NCI-H69 (cell line): ENCODE measurements at regions not wholly inside any gene's neighbourhood (a gene's known extent, or its start where the extent isn't known, plus 50 kb on each side); places are given as distances from the start of the nearest gene placed in this dataset.

Experiments
- DNase-seq: peaks from one replicate; lab custom pipeline; 2025; lab: John Stamatoyannopoulos, UW

- DNase-seq: no peak
Observed at GRCh38 chr16:35170610-35171009, 1711.2 kb downstream of the TP53TG3F start.

GRCh38 chr16:35171106-35171505 is 1711.7 kb downstream of the TP53TG3F start:
- no peak for DNase-seq

GRCh38 chr16:35173295-35173694 is 1713.9 kb downstream of the TP53TG3F start:
- DNase-seq: no peak

- no peak for DNase-seq
Observed at GRCh38 chr16:35174016-35174415, 1714.6 kb downstream of the TP53TG3F start.

- no peak for DNase-seq
Observed at GRCh38 chr16:35176449-35176848, 1717.0 kb downstream of the TP53TG3F start.

GRCh38 chr16:35177851-35178250 is 1718.4 kb downstream of the TP53TG3F start:
- DNase-seq: no peak

GRCh38 chr16:35180970-35181369 is 1721.6 kb downstream of the TP53TG3F start:
- no peak for DNase-seq

- DNase-seq: no peak
Observed at GRCh38 chr16:35181422-35182030, 1722.1 kb downstream of the TP53TG3F start.

GRCh38 chr16:35182043-35182677 is 1722.7 kb downstream of the TP53TG3F start:
- DNase-seq: no peak

GRCh38 chr16:35182943-35183550 is 1723.6 kb downstream of the TP53TG3F start:
- no peak for DNase-seq

- no peak for DNase-seq
Observed at GRCh38 chr16:35184356-35184870, 1725.0 kb downstream of the TP53TG3F start.

- DNase-seq: no peak
Observed at GRCh38 chr16:35185366-35186044, 1726.1 kb downstream of the TP53TG3F start.

- DNase-seq: no peak
Observed at GRCh38 chr16:35186045-35186759, 1726.8 kb downstream of the TP53TG3F start.

GRCh38 chr16:35187665-35188225 is 1728.3 kb downstream of the TP53TG3F start:
- DNase-seq: no peak

GRCh38 chr16:35188288-35189155 is 1729.1 kb downstream of the TP53TG3F start:
- no peak for DNase-seq

GRCh38 chr16:35192993-35193392 is 1733.6 kb downstream of the TP53TG3F start:
- DNase-seq: no peak

- no peak for DNase-seq
Observed at GRCh38 chr16:35193956-35194355, 1734.5 kb downstream of the TP53TG3F start.

- no peak for DNase-seq
Observed at GRCh38 chr16:35194681-35195080, 1735.3 kb downstream of the TP53TG3F start.

- no peak for DNase-seq
Observed at GRCh38 chr16:35195173-35195863, 1735.9 kb downstream of the TP53TG3F start.

GRCh38 chr16:35195864-35196216 is 1736.4 kb downstream of the TP53TG3F start:
- no peak for DNase-seq
